ENCODE measurements at regions not wholly inside any gene's neighbourhood (a gene's known extent, or its start where the extent isn't known, plus 50 kb on each side); places are given as distances from the start of the nearest gene placed in this dataset.

DNA sequence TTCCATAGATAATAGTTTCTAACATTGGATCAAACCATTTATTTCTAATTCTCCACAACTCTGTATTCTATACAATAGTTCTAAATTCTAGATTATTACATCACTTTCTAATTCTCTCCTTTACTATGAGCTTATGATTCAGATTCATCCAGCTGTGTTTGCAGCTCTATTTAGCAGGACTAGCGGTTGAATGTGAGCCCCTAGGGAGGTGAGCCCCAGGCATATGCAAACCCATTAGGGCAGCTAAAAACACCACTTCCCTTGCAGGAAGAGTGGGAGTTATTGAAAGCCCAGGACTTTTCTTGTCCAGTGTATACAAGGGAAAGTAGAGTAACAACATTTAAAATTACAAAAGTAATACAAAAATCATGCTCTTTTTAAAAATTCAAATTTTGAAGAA lies 56.9 kb downstream of the KRTAP19-8 start:
- TF ChIP-seq, protein P1, sequence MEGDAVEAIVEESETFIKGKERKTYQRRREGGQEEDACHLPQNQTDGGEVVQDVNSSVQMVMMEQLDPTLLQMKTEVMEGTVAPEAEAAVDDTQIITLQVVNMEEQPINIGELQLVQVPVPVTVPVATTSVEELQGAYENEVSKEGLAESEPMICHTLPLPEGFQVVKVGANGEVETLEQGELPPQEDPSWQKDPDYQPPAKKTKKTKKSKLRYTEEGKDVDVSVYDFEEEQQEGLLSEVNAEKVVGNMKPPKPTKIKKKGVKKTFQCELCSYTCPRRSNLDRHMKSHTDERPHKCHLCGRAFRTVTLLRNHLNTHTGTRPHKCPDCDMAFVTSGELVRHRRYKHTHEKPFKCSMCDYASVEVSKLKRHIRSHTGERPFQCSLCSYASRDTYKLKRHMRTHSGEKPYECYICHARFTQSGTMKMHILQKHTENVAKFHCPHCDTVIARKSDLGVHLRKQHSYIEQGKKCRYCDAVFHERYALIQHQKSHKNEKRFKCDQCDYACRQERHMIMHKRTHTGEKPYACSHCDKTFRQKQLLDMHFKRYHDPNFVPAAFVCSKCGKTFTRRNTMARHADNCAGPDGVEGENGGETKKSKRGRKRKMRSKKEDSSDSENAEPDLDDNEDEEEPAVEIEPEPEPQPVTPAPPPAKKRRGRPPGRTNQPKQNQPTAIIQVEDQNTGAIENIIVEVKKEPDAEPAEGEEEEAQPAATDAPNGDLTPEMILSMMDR (IDR thresholded peaks at IDR 0.05): no peak
- no peak for TF ChIP-seq POLR2AphosphoS5 (IDR thresholded peaks at IDR 0.05; ENCODE audit: low read depth, low read length)

Data from Panc1 (cell line).